Cardiac muscle cell (in vitro differentiated cells and primary cell): ENCODE measurements at regions not wholly inside any gene's neighbourhood (a gene's known extent, or its start where the extent isn't known, plus 50 kb on each side); places are given as distances from the start of the nearest gene placed in this dataset.

ENCODE experiments used
- DNase-seq, 2 donors: peaks; one replicate each; pipeline versions ENCODE4 v3.0.0 to v3.0.0-alpha.2; 2010 to 2017; ENCODE audit warnings: low read depth in 1 of 2, low spot score in 1 of 2
- H3K27ac ChIP-seq: fragments of 200-600 bp; sonication (generic); 2 replicates; pipeline ENCODE4 v1.5.1; 2016
- H3K27me3 ChIP-seq: fragments of 200-600 bp; sonication (generic); 2 replicates; pipeline ENCODE4 v1.6.0; 2016; ENCODE audit warnings: control low read depth
- H3K36me3 ChIP-seq: fragments of 200-600 bp; sonication (generic); 2 replicates; pipeline ENCODE4 v1.5.1; 2016; ENCODE audit warnings: control low read depth
- H3K4me1 ChIP-seq: fragments of 200-600 bp; sonication (generic); 2 replicates; pipeline ENCODE4 v1.8.1; 2017; ENCODE audit warnings: low read depth, mild to moderate bottlenecking, mixed run types
- H3K4me3 ChIP-seq: fragments of 200-600 bp; sonication (generic); 2 replicates; pipeline ENCODE4 v1.5.1; 2016; ENCODE audit warnings: mild to moderate bottlenecking
- H3K9me3 ChIP-seq: fragments of 200-600 bp; sonication (generic); 2 replicates; pipeline ENCODE4 v1.5.1; 2017; ENCODE audit warnings: low read depth, mild to moderate bottlenecking, control low read depth
- CTCF ChIP-seq: IDR thresholded peaks from 2 replicates; pipeline ENCODE4 v1.5.1; 2012; ENCODE audit warnings: low read depth, mild to moderate bottlenecking, low read length

GRCh38 chr5:63121471-63121870 is 542.9 kb downstream of the LRRC70 start:
- no peaks in the 10 kb centered on the region for H3K27me3 ChIP-seq
- H3K4me3 ChIP-seq, result no peak overlapping the region
- DNase-seq, result no peak
- TF ChIP-seq CTCF, result no peak
- H3K36me3 ChIP-seq, result no peaks in the 10 kb centered on the region
- H3K27ac ChIP-seq, result no peak overlapping the region
- no peaks in the 10 kb centered on the region for H3K4me1 ChIP-seq
- no peaks in the 10 kb centered on the region for H3K9me3 ChIP-seq

- Histone ChIP-seq H3K27ac (no peak overlapping the region), H3K9me3 (no peaks in the 10 kb centered on the region), H3K4me3 (no peak overlapping the region), H3K4me1 (no peaks in the 10 kb centered on the region), H3K36me3 (no peaks in the 10 kb centered on the region), H3K27me3 (no peaks in the 10 kb centered on the region)
- no peak for TF ChIP-seq CTCF
- DNase-seq, result no peak
Observed at GRCh38 chr5:63118221-63118620, 539.6 kb downstream of the LRRC70 start.

- no peak for DNase-seq
- H3K4me1 ChIP-seq, result no peaks in the 10 kb centered on the region
- no peak overlapping the region for H3K27ac ChIP-seq
- no peaks in the 10 kb centered on the region for H3K27me3 ChIP-seq
- H3K36me3 ChIP-seq, result no peaks in the 10 kb centered on the region
- no peaks in the 10 kb centered on the region for H3K9me3 ChIP-seq
- H3K4me3 ChIP-seq, result no peak overlapping the region
- no peak for TF ChIP-seq CTCF
Observed at GRCh38 chr5:63111891-63112290, 533.3 kb downstream of the LRRC70 start.

GRCh38 chr5:63101870-63102269 is 523.3 kb downstream of the LRRC70 start:
- H3K4me3 ChIP-seq, result no peak overlapping the region
- no peaks in the 10 kb centered on the region for H3K4me1 ChIP-seq
- H3K27ac ChIP-seq, result no peak overlapping the region
- H3K36me3 ChIP-seq, result no peaks in the 10 kb centered on the region
- no peaks in the 10 kb centered on the region for H3K27me3 ChIP-seq
- no peak for TF ChIP-seq CTCF
- H3K9me3 ChIP-seq, result no peaks in the 10 kb centered on the region
- no peak for DNase-seq

- no peak overlapping the region for H3K27ac ChIP-seq
- H3K9me3 ChIP-seq, result no peaks in the 10 kb centered on the region
- no peaks in the 10 kb centered on the region for H3K4me1 ChIP-seq
- DNase-seq, result no peak
- H3K27me3 ChIP-seq, result no peaks in the 10 kb centered on the region
- TF ChIP-seq CTCF, result no peak
- no peaks in the 10 kb centered on the region for H3K36me3 ChIP-seq
- no peak overlapping the region for H3K4me3 ChIP-seq
Observed at GRCh38 chr5:63097286-63097685, 518.7 kb downstream of the LRRC70 start.

- H3K27ac ChIP-seq, result no peak overlapping the region
- DNase-seq, result no peak
- H3K9me3 ChIP-seq, result no peaks in the 10 kb centered on the region
- no peak for TF ChIP-seq CTCF
- H3K4me1 ChIP-seq, result no peaks in the 10 kb centered on the region
- no peaks in the 10 kb centered on the region for H3K36me3 ChIP-seq
- no peak overlapping the region for H3K4me3 ChIP-seq
- H3K27me3 ChIP-seq, result no peaks in the 10 kb centered on the region
Observed at GRCh38 chr5:63094730-63095129, 516.1 kb downstream of the LRRC70 start.
